K562 (cell line): ENCODE measurements at regions not wholly inside any gene's neighbourhood (a gene's known extent, or its start where the extent isn't known, plus 50 kb on each side); places are given as distances from the start of the nearest gene placed in this dataset.

Experiments used
- ADNP ChIP-seq: fragments of 200-800 bp; sonication (Bioruptor generic); IDR thresholded peaks from 2 replicates; pipeline ENCODE4 v1.6.1; 2016; ENCODE audit warnings: missing genetic modification characterization, missing compliant biosample characterization
- ESRRA ChIP-seq: fragments of 450-650 bp; IDR thresholded peaks from 2 replicates; pipeline ENCODE4 v1.6.1; 2014; ENCODE audit warnings: low read depth, mild to moderate bottlenecking, moderate library complexity, borderline replicate concordance
- KLF1 ChIP-seq: fragments of 450-650 bp; IDR thresholded peaks from 2 replicates; pipeline ENCODE4 v1.6.1; 2016; ENCODE audit warnings: missing genetic modification characterization, missing compliant biosample characterization
- POLR2AphosphoS5 ChIP-seq: IDR thresholded peaks from 2 replicates; pipeline ENCODE4 v1.6.1; 2011; ENCODE audit warnings: mild to moderate bottlenecking, low read depth, low read length, moderate library complexity; ENCODE audit not compliant: control insufficient read depth, insufficient read depth
- RCOR1 ChIP-seq, 2 experiments: IDR thresholded peaks; 2 replicates each; pipeline ENCODE4 v1.6.1; 2012; ENCODE audit warnings: low read depth in 2 of 2, low read length in 2 of 2, borderline replicate concordance in 1 of 2, improper control_type of control experiment in 1 of 2
- SMARCE1 ChIP-seq: fragments of 450-650 bp; IDR thresholded peaks from 2 replicates; pipeline ENCODE4 v1.7.1; 2016; ENCODE audit warnings: mild to moderate bottlenecking
- SMC3 ChIP-seq: conservative IDR thresholded peaks from 2 replicates; pipeline ENCODE4 v1.6.1; 2011; ENCODE audit warnings: low read depth, low read length, improper control_type of control experiment; ENCODE audit not compliant: insufficient read depth
- ZKSCAN3 ChIP-seq: fragments of 250-450 bp; sonication (Bioruptor Pico); IDR thresholded peaks from 2 replicates; pipeline ENCODE4 v1.4.0; 2020
- ZNF609 ChIP-seq: sonication (generic); formaldehyde crosslinking; IDR thresholded peaks from 2 replicates; pipeline ENCODE4 v1.8.1; 2023; ENCODE audit warnings: missing genetic modification reagents, mild to moderate bottlenecking, borderline replicate concordance
- TF ChIP-seq, protein P1 (sequence below), 3 experiments: IDR thresholded peaks in 2 of 3; conservative IDR thresholded peaks in 1 of 3; 2 replicates each; pipeline ENCODE4 v1.5.1; 2011 to 2012; ENCODE audit warnings: low read length in 3 of 3, mild to moderate bottlenecking in 3 of 3, control low read depth in 2 of 3, improper control_type of control experiment in 1 of 3, inconsistent platforms in 1 of 3, low read depth in 1 of 3, mixed read lengths in 1 of 3, moderate library complexity in 1 of 3; ENCODE audit not compliant: insufficient read depth in 2 of 3
- TF ChIP-seq, protein P2 (sequence below): fragments of 200-400 bp; formaldehyde crosslinking; IDR thresholded peaks from 2 replicates; pipeline ENCODE4 v1.6.1; 2017; ENCODE audit warnings: mild to moderate bottlenecking, low read depth, low read length, moderate library complexity

DNA sequence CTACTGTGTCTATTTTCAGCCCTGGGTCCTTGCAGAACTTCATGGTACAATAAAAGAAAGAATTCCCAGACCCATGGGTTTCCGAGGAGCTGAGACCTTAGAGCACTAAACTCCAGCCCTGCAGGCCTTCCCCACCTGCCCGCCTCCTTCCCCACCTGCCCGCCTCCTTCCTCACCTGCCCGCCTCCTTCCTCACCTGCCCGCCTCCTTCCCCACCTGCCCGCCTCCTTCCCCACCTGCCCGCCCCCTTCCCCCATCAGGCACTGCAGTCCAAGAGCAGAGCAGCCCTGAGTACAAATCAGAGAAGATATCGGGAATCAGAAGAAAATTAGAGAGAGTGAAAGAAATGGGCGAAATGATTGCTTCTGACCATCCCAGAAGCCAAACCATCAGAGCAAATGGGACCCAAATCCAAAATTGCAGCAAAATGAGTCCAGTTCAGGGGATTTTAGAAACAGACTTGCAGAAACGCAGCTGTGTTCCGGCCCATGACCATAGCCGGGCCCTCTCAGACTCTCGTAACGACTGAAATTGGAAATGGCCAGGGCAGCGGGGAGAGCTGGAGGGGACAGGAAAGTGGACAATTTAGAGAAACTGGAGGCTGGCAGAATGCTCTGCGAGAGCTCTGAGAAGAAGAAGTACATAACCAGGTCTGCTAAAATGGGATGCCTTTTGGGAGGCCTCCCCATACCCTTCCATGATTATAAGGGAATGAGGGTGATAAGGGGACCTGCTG is 568.4 kb downstream of the TCERG1L start:
- TF ChIP-seq RCOR1 (IDR thresholded peaks at IDR 0.05; ENCODE audit: borderline replicate concordance in 1 of 2, low read depth in 2 of 2, low read length in 2 of 2) (no peak), SMC3 (no peak), ZKSCAN3 (CRISPR knock-in tag) (no peak), SMARCE1 (no peak), KLF1 (tag) (no peak), ZNF609 (no peak), ADNP (tag) (no peak), ESRRA (no peak), POLR2AphosphoS5 (no peak)
- TF ChIP-seq, protein P1, sequence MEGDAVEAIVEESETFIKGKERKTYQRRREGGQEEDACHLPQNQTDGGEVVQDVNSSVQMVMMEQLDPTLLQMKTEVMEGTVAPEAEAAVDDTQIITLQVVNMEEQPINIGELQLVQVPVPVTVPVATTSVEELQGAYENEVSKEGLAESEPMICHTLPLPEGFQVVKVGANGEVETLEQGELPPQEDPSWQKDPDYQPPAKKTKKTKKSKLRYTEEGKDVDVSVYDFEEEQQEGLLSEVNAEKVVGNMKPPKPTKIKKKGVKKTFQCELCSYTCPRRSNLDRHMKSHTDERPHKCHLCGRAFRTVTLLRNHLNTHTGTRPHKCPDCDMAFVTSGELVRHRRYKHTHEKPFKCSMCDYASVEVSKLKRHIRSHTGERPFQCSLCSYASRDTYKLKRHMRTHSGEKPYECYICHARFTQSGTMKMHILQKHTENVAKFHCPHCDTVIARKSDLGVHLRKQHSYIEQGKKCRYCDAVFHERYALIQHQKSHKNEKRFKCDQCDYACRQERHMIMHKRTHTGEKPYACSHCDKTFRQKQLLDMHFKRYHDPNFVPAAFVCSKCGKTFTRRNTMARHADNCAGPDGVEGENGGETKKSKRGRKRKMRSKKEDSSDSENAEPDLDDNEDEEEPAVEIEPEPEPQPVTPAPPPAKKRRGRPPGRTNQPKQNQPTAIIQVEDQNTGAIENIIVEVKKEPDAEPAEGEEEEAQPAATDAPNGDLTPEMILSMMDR (IDR thresholded peaks at IDR 0.05 in 2 of 3, conservative IDR thresholded peaks at IDR 0.05 in 1 of 3; ENCODE audit: insufficient read depth in 2 of 3, low read depth in 1 of 3, low read length in 3 of 3), result no peak
- TF ChIP-seq, protein P2, sequence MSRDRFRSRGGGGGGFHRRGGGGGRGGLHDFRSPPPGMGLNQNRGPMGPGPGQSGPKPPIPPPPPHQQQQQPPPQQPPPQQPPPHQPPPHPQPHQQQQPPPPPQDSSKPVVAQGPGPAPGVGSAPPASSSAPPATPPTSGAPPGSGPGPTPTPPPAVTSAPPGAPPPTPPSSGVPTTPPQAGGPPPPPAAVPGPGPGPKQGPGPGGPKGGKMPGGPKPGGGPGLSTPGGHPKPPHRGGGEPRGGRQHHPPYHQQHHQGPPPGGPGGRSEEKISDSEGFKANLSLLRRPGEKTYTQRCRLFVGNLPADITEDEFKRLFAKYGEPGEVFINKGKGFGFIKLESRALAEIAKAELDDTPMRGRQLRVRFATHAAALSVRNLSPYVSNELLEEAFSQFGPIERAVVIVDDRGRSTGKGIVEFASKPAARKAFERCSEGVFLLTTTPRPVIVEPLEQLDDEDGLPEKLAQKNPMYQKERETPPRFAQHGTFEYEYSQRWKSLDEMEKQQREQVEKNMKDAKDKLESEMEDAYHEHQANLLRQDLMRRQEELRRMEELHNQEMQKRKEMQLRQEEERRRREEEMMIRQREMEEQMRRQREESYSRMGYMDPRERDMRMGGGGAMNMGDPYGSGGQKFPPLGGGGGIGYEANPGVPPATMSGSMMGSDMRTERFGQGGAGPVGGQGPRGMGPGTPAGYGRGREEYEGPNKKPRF, result no peak
